ENCODE measurements at regions not wholly inside any gene's neighbourhood (a gene's known extent, or its start where the extent isn't known, plus 50 kb on each side); places are given as distances from the start of the nearest gene placed in this dataset.

DNA sequence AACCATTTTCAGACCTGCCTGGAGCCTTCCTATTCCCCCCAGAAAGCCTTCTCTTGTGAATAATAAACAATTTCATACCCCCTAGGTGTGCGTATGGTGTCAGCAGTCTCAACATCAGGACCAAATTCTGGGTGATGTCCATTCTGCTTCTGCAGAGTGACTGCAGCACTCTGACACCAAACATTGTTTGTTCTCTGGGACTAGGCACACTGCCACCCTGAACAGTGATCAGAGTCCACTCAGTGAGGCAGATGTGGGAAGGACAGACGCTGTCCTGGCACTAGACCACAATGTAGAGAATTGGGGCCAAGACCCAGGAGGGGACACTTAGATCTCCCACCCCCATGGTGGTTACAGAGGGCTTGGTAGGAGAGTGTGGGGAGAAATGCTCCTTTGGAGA is 175.1 kb downstream of the BACH1 start:
- ChIA-PET POLR2A (no interaction called here), CTCF (no interaction called here)
- TF ChIP-seq ZNF416 (CRISPR knock-in tag; IDR thresholded peaks at IDR 0.05), result no peak
- TF ChIP-seq, protein P1, sequence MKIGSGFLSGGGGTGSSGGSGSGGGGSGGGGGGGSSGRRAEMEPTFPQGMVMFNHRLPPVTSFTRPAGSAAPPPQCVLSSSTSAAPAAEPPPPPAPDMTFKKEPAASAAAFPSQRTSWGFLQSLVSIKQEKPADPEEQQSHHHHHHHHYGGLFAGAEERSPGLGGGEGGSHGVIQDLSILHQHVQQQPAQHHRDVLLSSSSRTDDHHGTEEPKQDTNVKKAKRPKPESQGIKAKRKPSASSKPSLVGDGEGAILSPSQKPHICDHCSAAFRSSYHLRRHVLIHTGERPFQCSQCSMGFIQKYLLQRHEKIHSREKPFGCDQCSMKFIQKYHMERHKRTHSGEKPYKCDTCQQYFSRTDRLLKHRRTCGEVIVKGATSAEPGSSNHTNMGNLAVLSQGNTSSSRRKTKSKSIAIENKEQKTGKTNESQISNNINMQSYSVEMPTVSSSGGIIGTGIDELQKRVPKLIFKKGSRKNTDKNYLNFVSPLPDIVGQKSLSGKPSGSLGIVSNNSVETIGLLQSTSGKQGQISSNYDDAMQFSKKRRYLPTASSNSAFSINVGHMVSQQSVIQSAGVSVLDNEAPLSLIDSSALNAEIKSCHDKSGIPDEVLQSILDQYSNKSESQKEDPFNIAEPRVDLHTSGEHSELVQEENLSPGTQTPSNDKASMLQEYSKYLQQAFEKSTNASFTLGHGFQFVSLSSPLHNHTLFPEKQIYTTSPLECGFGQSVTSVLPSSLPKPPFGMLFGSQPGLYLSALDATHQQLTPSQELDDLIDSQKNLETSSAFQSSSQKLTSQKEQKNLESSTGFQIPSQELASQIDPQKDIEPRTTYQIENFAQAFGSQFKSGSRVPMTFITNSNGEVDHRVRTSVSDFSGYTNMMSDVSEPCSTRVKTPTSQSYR (CRISPR knock-in tag; IDR thresholded peaks at IDR 0.05), result no peak
- TF ChIP-seq SP1 (CRISPR knock-in tag; conservative IDR thresholded peaks at IDR 0.05), result no peak
- TF ChIP-seq ESRRA (CRISPR knock-in tag; IDR thresholded peaks at IDR 0.05; ENCODE audit: borderline replicate concordance), result no peak
- no peak for TF ChIP-seq NFE2L1 (CRISPR knock-in tag; IDR thresholded peaks at IDR 0.05)
- Mint-ChIP-seq H3K27me3 (ENCODE audit: low read depth) (no peaks in the 10 kb centered on the region), H3K4me1 (peaks cover 13% of the 10 kb centered on the region), H3K27ac (no peak overlapping the region), H3K36me3 (no peaks in the 10 kb centered on the region), H3K9me3 (peaks cover 6% of the 10 kb centered on the region; the same call in 1 of the 2 replicates), H3K4me3 (no peak overlapping the region)
- DNase-seq (ENCODE audit: low spot score), result no peak
- ATAC-seq, result no peak

DNA sequence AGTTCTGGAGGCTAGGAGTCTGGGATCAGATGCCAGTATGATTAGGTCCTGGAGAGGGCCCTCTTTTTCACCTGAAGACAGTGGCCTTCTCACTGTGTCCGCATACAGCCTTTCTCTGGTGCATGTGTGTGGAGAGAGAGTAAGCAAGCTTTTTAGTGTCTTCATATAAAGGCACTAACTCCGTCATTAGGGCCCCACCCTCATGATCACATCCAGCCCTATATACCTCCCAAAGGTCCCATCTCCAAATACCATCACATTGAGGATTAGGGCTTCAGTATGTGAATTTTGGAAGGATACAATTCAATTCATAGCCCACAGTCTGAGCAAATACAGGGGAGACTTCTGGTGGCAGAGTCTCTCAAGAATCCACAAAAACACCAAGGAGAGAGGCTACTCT is 176.6 kb downstream of the BACH1 start:
- CTCF ChIA-PET, result no interaction called here
- no peak overlapping the region for H3K27ac Mint-ChIP-seq
- DNase-seq (ENCODE audit: low spot score) (no peak), ATAC-seq (no peak)
- H3K4me3 Mint-ChIP-seq, result no peak overlapping the region
- peaks cover 13% of the 10 kb centered on the region for H3K4me1 Mint-ChIP-seq
- no peaks in the 10 kb centered on the region for H3K36me3 Mint-ChIP-seq
- POLR2A ChIA-PET, result no interaction called here
- no peaks in the 10 kb centered on the region for H3K27me3 Mint-ChIP-seq (ENCODE audit: low read depth)
- TF ChIP-seq ZNF396 (CRISPR knock-in tag; IDR thresholded peaks at IDR 0.05; ENCODE audit: borderline replicate concordance) (no peak), TEAD4 (CRISPR knock-in tag; IDR thresholded peaks at IDR 0.05) (no peak), TEAD1 (CRISPR knock-in tag; IDR thresholded peaks at IDR 0.05) (no peak), SOX15 (CRISPR knock-in tag; IDR thresholded peaks at IDR 0.05) (no peak), CREM (CRISPR knock-in tag; IDR thresholded peaks at IDR 0.05) (no peak)
- TF ChIP-seq, protein P2, sequence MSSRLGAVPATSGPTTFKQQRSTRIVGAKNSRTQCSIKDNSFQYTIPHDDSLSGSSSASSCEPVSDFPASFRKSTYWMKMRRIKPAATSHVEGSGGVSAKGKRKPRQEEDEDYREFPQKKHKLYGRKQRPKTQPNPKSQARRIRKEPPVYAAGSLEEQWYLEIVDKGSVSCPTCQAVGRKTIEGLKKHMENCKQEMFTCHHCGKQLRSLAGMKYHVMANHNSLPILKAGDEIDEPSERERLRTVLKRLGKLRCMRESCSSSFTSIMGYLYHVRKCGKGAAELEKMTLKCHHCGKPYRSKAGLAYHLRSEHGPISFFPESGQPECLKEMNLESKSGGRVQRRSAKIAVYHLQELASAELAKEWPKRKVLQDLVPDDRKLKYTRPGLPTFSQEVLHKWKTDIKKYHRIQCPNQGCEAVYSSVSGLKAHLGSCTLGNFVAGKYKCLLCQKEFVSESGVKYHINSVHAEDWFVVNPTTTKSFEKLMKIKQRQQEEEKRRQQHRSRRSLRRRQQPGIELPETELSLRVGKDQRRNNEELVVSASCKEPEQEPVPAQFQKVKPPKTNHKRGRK (CRISPR knock-in tag; IDR thresholded peaks at IDR 0.05; ENCODE audit: borderline replicate concordance), result no peak
- TF ChIP-seq, protein P3, sequence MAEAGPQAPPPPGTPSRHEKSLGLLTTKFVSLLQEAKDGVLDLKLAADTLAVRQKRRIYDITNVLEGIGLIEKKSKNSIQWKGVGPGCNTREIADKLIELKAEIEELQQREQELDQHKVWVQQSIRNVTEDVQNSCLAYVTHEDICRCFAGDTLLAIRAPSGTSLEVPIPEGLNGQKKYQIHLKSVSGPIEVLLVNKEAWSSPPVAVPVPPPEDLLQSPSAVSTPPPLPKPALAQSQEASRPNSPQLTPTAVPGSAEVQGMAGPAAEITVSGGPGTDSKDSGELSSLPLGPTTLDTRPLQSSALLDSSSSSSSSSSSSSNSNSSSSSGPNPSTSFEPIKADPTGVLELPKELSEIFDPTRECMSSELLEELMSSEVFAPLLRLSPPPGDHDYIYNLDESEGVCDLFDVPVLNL (CRISPR knock-in tag; IDR thresholded peaks at IDR 0.05; ENCODE audit: borderline replicate concordance, low read depth), result no peak
- TF ChIP-seq, protein P1 (CRISPR knock-in tag; IDR thresholded peaks at IDR 0.05), result no peak
- TF ChIP-seq, protein P4, sequence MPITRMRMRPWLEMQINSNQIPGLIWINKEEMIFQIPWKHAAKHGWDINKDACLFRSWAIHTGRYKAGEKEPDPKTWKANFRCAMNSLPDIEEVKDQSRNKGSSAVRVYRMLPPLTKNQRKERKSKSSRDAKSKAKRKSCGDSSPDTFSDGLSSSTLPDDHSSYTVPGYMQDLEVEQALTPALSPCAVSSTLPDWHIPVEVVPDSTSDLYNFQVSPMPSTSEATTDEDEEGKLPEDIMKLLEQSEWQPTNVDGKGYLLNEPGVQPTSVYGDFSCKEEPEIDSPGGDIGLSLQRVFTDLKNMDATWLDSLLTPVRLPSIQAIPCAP (CRISPR knock-in tag; IDR thresholded peaks at IDR 0.05), result no peak
- peaks cover 6% of the 10 kb centered on the region; the same call in 1 of the 2 replicates for H3K9me3 Mint-ChIP-seq

DNA sequence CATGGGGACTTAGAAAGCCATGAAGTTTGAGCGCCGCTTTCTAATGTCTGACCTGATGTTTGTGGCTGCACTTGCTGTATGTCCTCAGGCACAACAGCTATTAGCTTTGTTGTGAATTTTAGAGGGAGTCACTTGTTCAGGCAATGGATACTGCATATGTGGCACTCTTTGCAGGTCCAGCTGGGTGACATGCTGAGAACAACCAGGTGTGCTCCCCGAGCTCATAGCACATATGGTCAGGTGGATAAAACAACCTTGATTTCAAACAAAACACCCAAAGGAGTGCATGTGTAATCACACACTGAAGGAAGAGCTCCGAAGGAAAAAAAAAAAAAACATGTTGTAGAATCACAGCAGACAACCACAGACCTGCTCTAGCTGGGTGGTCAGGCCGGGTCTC is 178.6 kb downstream of the BACH1 start:
- H3K27ac Mint-ChIP-seq, result peak overlapping the region; percentile 39
- peaks cover 13% of the 10 kb centered on the region for H3K4me1 Mint-ChIP-seq
- peaks cover 6% of the 10 kb centered on the region; the same call in 1 of the 2 replicates for H3K9me3 Mint-ChIP-seq
- DNase-seq (ENCODE audit: low spot score) (no peak), ATAC-seq (no peak)
- ChIA-PET POLR2A (no interaction called here), CTCF (interaction anchor here (0.6 to 1.4 kb wide), 4 partner anchors 22 to 934 kb away, joined by 3 to 8 read pairs (median 6); no protein-coding TSS in a partner anchor)
- no peaks in the 10 kb centered on the region for H3K36me3 Mint-ChIP-seq
- no peaks in the 10 kb centered on the region for H3K27me3 Mint-ChIP-seq (ENCODE audit: low read depth)
- H3K4me3 Mint-ChIP-seq, result no peak overlapping the region
- TF ChIP-seq, protein P5, sequence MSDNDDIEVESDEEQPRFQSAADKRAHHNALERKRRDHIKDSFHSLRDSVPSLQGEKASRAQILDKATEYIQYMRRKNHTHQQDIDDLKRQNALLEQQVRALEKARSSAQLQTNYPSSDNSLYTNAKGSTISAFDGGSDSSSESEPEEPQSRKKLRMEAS (CRISPR knock-in tag; IDR thresholded peaks at IDR 0.05), result no peak
- no peak for TF ChIP-seq TEAD4 (CRISPR knock-in tag; IDR thresholded peaks at IDR 0.05)
- no peak for TF ChIP-seq NFE2L1 (CRISPR knock-in tag; IDR thresholded peaks at IDR 0.05)
- TF ChIP-seq ZNF138 (CRISPR knock-in tag; conservative IDR thresholded peaks at IDR 0.05), result no peak
- no peak for TF ChIP-seq RORB (CRISPR knock-in tag; IDR thresholded peaks at IDR 0.05)
- TF ChIP-seq, protein P6, sequence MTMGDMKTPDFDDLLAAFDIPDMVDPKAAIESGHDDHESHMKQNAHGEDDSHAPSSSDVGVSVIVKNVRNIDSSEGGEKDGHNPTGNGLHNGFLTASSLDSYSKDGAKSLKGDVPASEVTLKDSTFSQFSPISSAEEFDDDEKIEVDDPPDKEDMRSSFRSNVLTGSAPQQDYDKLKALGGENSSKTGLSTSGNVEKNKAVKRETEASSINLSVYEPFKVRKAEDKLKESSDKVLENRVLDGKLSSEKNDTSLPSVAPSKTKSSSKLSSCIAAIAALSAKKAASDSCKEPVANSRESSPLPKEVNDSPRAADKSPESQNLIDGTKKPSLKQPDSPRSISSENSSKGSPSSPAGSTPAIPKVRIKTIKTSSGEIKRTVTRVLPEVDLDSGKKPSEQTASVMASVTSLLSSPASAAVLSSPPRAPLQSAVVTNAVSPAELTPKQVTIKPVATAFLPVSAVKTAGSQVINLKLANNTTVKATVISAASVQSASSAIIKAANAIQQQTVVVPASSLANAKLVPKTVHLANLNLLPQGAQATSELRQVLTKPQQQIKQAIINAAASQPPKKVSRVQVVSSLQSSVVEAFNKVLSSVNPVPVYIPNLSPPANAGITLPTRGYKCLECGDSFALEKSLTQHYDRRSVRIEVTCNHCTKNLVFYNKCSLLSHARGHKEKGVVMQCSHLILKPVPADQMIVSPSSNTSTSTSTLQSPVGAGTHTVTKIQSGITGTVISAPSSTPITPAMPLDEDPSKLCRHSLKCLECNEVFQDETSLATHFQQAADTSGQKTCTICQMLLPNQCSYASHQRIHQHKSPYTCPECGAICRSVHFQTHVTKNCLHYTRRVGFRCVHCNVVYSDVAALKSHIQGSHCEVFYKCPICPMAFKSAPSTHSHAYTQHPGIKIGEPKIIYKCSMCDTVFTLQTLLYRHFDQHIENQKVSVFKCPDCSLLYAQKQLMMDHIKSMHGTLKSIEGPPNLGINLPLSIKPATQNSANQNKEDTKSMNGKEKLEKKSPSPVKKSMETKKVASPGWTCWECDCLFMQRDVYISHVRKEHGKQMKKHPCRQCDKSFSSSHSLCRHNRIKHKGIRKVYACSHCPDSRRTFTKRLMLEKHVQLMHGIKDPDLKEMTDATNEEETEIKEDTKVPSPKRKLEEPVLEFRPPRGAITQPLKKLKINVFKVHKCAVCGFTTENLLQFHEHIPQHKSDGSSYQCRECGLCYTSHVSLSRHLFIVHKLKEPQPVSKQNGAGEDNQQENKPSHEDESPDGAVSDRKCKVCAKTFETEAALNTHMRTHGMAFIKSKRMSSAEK (CRISPR knock-in tag; IDR thresholded peaks at IDR 0.05; ENCODE audit: borderline replicate concordance), result no peak

All from WTC11 (cell line).